Adrenal gland (tissue), 9 donors: ENCODE measurements at regions not wholly inside any gene's neighbourhood (a gene's known extent, or its start where the extent isn't known, plus 50 kb on each side); places are given as distances from the start of the nearest gene placed in this dataset.

Experiments used
- DNase-seq, 7 donors: peaks; one replicate each; pipeline ENCODE4 v3.0.0-alpha.2; 2019 to 2020
- H3K27ac ChIP-seq, 5 donors: fragments of 200-600 bp; sonication (generic) in 4 of 5; 1 replicate in 3 of 5; 2 replicates in 2 of 5; pipeline versions ENCODE4 v1.5.1 to v1.8.0; 2016 to 2020; ENCODE audit warnings: mild to moderate bottlenecking in 1 of 5
- H3K27me3 ChIP-seq: fragments of 200-600 bp; 2 replicates; pipeline ENCODE4 v1.8.0; 2021
- H3K36me3 ChIP-seq, 2 donors: fragments of 200-600 bp; replicated peaks in 1 of 2; 1 replicate in 1 of 2; 2 replicates in 1 of 2; pipeline versions ENCODE4 v1.5.1 to v1.8.0; 2018 to 2022
- H3K4me1 ChIP-seq, 2 donors: fragments of 200-600 bp; replicated peaks in 1 of 2; 1 replicate in 1 of 2; 2 replicates in 1 of 2; pipeline versions ENCODE4 v1.5.1 to v1.8.0; 2018 to 2021
- H3K4me3 ChIP-seq, 4 donors: fragments of 200-600 bp; sonication (generic) in 3 of 4; one replicate each; pipeline ENCODE4 v1.5.1; 2016 to 2018
- H3K9me3 ChIP-seq, 3 donors: fragments of 200-600 bp; sonication (generic) in 1 of 3; replicated peaks in 1 of 3; 1 replicate in 2 of 3; 2 replicates in 1 of 3; pipeline versions ENCODE4 v1.5.1 to v1.8.0; 2016 to 2021
- POLR2A ChIP-seq, 2 donors: fragments of 450-650 bp; IDR thresholded peaks; one replicate each; pipeline ENCODE4 v1.6.1; 2017; ENCODE audit warnings: antibody characterized with exemption in 2 of 2, mild to moderate bottlenecking in 2 of 2, moderate library complexity in 1 of 2
- WGBS, 4 donors: extraction: QIAGEN DNeasy Blood & Tissue Kit in 2 of 4; methylation state at CpG; one replicate each; pipeline versions ENCODE4 v1.1.5 to v1.1.7; 2013 to 2017; 5-methylcytosine and 5-hydroxymethylcytosine counted together
- intact Hi-C, 2 donors: fragments of 100-400 bp; cut with DNase I; formaldehyde crosslinking; loops; one replicate each; pipeline versions ENCODE4 v1.14.1 to v1.15.0; 2022 to 2023
- TF ChIP-seq, protein P1 (sequence below), 6 experiments: fragments of 450-650 bp in 4 of 6; fragments of 200-600 bp in 2 of 6; sonication (generic) in 1 of 6; IDR thresholded peaks; 1 replicate in 5 of 6; 2 replicates in 1 of 6; pipeline versions ENCODE4 v1.5.1 to v1.8.0; 2016 to 2021; ENCODE audit warnings: antibody characterized with exemption in 6 of 6, mild to moderate bottlenecking in 2 of 6, moderate library complexity in 1 of 6
- donor health status: healthy with polysubstance abuse.
- donor health status: Bipolar disorder and iron deficiency.
- donor health status: DM: yes; HTN: yes; CAD: no.
- donor health status: DM: no; HTN: no; CAD: no.
- donor health status: DM: no; HTN: no; CAD: no.

DNA sequence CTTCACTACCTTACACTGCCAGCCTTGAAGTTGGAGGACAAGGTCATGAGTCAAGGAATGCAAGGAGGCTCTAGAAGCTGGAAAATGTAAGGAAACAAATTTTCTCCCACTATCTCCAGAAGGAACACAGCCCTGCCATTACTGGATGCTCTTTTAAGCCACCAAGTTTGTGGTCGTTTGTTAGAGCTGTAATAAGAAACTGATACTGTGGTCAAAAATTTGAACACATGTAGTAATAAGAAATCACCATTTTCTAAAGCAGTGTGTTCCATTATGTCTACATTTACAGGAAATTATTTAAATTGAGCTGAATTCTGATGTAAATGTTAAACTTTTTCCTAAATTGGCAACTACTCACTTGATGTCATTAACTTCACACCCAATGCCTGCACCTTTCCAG, 729.0 kb downstream of the KCNJ3 start:
- H3K27me3 ChIP-seq = no peaks in the 10 kb centered on the region
- no peak overlapping the region for H3K4me3 ChIP-seq
- intact Hi-C loops = no loop called here
- TF ChIP-seq, protein P1, sequence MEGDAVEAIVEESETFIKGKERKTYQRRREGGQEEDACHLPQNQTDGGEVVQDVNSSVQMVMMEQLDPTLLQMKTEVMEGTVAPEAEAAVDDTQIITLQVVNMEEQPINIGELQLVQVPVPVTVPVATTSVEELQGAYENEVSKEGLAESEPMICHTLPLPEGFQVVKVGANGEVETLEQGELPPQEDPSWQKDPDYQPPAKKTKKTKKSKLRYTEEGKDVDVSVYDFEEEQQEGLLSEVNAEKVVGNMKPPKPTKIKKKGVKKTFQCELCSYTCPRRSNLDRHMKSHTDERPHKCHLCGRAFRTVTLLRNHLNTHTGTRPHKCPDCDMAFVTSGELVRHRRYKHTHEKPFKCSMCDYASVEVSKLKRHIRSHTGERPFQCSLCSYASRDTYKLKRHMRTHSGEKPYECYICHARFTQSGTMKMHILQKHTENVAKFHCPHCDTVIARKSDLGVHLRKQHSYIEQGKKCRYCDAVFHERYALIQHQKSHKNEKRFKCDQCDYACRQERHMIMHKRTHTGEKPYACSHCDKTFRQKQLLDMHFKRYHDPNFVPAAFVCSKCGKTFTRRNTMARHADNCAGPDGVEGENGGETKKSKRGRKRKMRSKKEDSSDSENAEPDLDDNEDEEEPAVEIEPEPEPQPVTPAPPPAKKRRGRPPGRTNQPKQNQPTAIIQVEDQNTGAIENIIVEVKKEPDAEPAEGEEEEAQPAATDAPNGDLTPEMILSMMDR (IDR thresholded peaks at IDR 0.05) = no peak
- no peak for TF ChIP-seq POLR2A (IDR thresholded peaks at IDR 0.05)
- H3K36me3 ChIP-seq = no peaks in the 10 kb centered on the region
- H3K4me1 ChIP-seq = no peaks in the 10 kb centered on the region
- 44 to 61% (median 54%) methylated on average over 1 of the region's 1 CpG for WGBS, 4 donors
- no peaks in the 10 kb centered on the region for H3K9me3 ChIP-seq
- no peak overlapping the region for H3K27ac ChIP-seq
- DNase-seq = no peak

DNA sequence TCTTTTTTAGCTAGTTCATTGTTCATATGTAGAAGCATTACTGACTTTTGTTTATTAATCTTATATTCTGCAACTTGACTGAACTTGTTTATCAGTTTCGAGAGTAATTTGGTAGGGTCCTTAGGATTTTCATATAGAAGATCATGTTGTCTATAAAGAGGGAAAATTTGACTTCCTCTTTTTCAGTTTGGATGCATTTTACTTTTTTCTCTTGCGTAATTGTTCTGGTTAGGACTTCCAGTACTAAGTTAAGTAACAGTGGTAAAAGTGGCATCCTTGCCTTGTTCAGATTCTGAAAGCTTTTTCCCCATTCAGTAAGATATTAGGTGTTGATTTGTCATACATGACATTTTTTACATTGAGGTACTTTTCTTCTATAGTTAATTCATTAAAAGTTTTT, 726.0 kb downstream of the KCNJ3 start:
- DNase-seq = no peak
- intact Hi-C loops = no loop called here
- Histone ChIP-seq H3K4me3 (no peak overlapping the region), H3K27me3 (no peaks in the 10 kb centered on the region), H3K4me1 (no peaks in the 10 kb centered on the region), H3K9me3 (no peaks in the 10 kb centered on the region), H3K36me3 (no peaks in the 10 kb centered on the region), H3K27ac (no peak overlapping the region)
- TF ChIP-seq, protein P1 (IDR thresholded peaks at IDR 0.05) = no peak
- no peak for TF ChIP-seq POLR2A (IDR thresholded peaks at IDR 0.05)
- 59 to 73% (median 64%) methylated on average over 2 of the region's 2 CpGs for WGBS, 4 donors

DNA sequence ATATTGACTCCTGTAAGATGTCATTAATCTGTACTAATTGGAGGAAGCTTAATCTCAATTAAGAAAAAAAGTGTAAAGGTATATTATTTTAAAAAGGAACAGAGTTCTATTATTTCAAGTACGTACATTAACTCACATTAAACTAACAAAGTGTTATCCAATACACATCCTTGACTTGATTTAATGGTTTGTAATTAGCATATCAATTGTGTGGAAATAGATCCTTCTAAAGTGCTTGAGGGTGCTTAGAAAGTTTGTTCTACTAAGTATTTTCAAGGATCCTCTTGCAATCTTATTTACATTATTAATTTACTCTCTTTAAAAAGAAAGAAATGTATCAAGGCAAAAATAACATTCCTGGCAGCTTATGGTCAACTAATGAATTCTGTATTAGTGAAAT, 720.3 kb downstream of the KCNJ3 start:
- H3K27ac ChIP-seq = no peak overlapping the region
- no peaks in the 10 kb centered on the region for H3K9me3 ChIP-seq
- no peaks in the 10 kb centered on the region for H3K27me3 ChIP-seq
- 71 to 88% (median 74%) methylated on average over 1 of the region's 1 CpG for WGBS, 4 donors
- intact Hi-C loops = no loop called here
- H3K4me3 ChIP-seq = no peak overlapping the region
- no peak for DNase-seq
- TF ChIP-seq POLR2A (IDR thresholded peaks at IDR 0.05) = no peak
- TF ChIP-seq, protein P1 (IDR thresholded peaks at IDR 0.05) = no peak
- no peaks in the 10 kb centered on the region for H3K36me3 ChIP-seq
- H3K4me1 ChIP-seq = no peaks in the 10 kb centered on the region

DNA sequence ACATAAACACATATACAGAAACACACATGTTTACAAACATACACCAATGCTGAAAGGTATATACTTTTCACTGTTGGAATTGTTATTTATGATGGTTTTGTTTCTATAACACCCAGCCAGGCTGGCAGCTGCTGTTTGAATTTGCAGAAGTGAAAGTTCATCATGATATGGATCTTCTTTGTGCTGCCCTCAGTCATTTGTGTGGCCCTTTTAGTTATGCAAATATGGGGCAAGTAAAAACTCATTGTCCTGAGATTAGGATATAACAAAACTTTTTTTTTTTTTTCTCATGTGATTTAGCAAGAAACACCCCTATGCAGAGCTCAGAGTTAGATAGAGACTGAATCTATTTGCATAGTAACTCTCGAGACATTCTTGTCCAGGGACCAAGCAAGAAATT, 714.1 kb downstream of the KCNJ3 start:
- intact Hi-C loops = no loop called here
- WGBS, 4 donors = 74 to 91% (median 86%) methylated on average over 1 of the region's 1 CpG
- no peak overlapping the region for H3K4me3 ChIP-seq
- H3K9me3 ChIP-seq = no peaks in the 10 kb centered on the region
- no peak overlapping the region for H3K27ac ChIP-seq
- no peaks in the 10 kb centered on the region for H3K36me3 ChIP-seq
- no peaks in the 10 kb centered on the region for H3K27me3 ChIP-seq
- DNase-seq = no peak
- no peak for TF ChIP-seq POLR2A (IDR thresholded peaks at IDR 0.05)
- TF ChIP-seq, protein P1 (IDR thresholded peaks at IDR 0.05) = no peak
- H3K4me1 ChIP-seq = no peaks in the 10 kb centered on the region
